ENCODE measurements at regions not wholly inside any gene's neighbourhood (a gene's known extent, or its start where the extent isn't known, plus 50 kb on each side); places are given as distances from the start of the nearest gene placed in this dataset.
A peak's percentile ranks its signal among the peaks of the same experiment; 100 is the strongest.

DNA sequence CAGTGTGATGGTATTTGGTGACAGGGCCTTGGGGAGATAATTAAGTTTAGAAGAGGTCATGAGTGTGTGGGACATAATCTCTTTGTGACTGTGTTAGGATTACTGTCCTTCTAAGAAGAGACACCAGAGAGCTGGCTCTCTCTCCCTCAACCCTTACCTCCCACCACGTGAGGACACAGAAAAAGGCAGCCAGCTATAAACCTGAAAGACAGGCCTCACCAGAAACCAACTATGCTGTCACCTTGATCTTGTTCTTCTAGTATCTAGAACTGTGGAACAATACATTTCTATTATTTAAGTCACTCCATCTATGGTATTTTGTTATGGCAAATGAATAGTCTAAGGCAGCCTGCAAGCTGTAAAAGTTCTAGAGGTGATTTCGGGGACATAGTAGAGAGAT lies 203.7 kb downstream of the OTOR start:
- DNase-seq: no peak

DNA sequence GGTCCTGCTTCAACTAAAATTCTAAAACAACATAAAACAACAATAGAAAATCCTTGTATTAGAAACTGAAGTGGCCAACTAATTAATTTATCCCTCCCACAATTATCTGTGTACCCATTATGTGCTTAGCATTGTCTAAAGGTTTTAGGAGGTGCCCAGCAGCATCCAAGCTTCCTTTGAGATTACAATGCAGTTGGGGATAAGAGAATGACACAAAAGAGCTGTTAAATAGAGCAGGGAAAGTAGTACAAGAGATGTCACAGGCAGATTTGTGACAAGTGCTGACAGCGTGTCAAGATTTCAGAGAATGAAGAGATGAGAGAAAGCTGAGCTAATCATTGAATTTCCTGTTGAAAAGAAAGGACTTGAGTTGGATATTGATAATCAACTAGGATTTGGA lies 204.8 kb downstream of the OTOR start:
- no peak for DNase-seq

DNA sequence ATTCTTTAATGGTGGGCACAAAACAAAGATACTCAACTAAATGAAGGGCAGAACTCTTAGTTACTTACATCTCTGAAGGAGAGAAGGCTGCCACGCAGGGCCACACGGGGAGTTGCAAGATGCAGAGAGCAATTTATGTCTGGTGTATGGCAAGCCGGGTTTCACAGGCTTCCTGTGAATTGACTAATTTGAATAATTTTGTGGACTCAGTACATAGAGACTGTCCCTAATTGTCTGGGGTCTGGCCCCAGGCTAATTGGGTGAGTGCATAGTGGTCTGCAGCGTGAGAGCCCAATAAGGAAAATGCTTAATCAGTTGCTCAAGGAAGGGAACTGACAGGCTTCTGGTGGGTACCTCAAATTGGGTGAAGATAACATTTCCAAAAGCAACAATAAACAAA lies 205.7 kb downstream of the OTOR start:
- DNase-seq: peak; percentile 73

DNA sequence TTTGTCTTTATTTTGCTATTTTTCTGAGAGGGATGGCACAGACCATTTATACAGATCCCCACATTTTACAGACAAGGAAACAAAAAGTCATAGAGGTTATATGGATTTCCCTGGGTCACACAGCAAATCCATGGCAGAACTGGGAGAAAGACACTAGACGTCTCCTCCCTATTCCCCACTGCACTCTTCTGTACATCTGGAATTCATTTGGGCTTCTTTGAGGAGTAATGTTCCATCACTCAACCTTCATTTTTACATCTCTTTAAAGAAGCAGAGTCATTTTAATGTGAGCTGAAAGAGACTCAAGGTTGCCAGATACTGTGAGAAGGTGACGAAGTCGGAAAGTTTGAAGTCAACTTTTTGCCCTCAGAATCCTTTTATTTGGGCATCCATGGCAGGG lies 207.3 kb downstream of the OTOR start:
- DNase-seq: no peak

DNA sequence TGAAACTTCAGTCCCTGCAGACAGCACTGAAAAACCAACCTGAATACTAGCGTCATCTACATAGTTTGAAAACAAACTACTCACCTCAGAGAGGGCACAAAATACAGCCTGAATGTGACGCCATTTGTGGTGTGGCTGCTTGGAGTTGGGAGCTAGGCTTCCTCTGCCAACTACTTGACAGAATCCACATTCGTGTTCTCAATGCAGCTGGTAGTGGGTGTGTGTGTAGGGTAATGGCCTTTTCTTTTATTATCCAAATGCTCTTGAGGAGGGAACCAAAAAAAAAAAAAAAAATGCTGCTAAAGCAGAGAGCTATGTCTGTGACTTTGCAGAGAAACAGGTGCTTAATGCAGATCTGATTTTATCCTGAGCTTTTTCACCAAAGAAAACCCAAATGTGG lies 207.8 kb downstream of the OTOR start:
- DNase-seq: no peak

DNA sequence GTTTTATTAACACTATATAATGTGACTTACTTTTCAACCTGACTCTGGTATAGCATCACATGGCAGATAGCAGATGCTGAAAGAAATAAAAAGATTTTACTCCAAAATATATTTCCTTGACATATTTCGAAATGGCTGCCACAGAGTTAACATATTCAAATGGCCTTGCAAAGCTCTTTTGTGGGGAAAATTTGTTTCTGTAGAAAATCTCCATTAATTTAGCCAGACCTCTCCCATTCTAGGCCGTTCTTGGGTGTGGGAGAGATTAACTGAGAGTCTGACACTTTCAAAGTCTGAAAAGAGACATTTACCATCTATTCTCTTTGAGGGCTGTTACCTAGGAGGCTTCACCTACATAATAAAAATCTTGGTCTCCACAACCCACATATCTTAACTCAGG lies 217.2 kb downstream of the OTOR start:
- DNase-seq: no peak

DNA sequence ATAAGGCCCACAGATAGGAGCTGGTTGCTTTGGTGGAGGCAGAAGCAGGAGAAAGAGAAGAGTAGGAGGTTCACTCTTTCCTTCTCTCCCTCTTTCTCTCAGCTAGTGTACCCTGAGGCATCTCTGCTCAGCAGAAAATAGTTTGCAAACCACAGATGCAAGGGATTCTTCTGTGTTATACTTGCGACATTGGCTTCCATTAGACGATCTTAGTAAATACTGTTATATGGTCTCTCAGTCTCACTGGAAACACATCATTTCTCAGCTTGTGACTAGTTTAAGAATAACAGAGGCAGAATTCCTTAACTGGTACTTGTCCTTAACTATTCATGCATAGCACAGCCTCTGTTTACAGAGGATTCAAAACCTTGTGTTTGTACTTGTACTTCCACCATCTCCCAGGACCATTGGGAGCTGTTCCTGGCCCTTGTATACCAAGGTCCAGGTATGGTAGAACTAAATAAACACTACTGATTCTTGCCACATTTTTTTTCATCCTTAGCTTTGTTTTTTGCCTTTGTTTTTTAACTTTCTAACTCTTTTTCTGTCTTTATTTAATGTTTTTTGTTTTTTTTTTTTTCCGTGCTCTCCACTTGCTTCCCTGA lies 218.2 kb downstream of the OTOR start:
- DNase-seq: no peak

DNA sequence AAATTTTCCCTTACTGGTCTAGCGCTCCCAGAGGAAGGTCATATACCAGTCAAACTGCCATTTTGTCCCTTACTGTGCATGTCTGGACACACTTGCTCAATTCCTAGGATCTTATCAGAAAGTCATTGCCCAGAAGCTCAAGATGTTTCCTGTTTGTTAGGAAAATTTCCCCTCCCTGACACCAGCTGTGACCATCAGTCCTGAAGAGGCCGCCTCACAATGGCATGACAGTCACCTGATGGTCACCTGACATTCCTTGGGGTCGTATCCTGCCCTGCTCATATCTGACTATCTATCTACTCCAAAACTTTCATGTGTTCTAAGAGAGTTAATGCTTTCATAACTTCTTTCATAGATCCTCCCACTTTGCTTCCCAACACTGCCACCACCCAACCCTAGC lies 219.9 kb downstream of the OTOR start:
- no peak for DNase-seq

DNA sequence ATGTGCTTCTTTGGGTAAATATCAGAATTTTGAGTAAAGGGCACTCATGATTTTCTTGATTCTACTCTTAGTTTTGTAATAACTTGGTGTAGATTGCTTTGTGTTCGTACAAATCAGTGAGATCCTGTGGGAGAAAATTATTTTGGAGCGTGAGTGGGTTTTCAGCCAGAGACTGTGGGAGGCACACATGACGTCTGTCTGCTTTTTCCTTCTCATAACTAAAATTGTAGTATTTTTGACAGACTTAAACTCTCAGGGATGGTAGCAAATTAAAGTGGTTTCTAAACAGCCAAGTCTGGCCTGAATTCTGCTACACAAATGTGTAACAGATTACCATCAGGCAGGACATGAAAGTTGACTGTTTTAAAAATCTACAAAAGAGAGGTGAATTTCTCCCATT lies 222.6 kb downstream of the OTOR start:
- no peak for DNase-seq

DNA sequence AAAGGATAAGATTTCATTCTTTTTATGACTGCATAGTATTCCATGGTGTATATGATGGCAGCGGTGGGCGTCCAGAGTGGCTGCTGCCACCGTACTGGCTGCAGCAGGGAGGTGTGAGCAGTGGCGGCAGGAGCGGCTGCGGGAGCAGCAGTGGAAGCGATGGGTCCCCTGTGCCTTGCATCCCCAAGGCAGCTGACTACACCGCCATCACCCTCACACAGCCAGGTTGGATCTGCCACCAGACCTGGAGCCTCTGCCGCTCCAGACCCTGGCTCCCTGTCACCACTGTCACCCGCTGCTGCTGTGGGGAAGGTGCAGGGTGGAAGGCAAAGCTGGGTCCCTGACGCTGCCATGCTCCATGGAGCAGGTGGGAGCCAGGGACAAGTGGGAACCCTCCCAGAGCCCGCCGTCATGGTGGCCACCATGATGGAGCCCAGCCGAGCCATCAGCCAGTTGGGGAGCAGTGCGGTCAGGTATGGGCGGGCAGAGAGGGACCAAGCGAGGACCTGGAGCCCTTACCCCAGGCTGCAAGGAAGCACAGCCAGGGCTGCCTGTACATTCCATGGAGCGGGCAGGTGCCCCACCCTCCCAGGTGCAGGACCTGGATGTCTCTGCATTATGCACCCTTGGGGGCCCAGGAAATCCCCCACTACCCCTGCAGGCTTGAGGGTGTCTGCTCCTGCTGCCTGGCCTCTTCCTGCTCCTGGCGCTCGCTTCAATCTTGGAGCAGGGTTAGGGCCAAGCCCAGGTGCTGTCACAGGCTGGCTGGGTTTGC lies 226.1 kb downstream of the OTOR start:
- no peak for DNase-seq

DNA sequence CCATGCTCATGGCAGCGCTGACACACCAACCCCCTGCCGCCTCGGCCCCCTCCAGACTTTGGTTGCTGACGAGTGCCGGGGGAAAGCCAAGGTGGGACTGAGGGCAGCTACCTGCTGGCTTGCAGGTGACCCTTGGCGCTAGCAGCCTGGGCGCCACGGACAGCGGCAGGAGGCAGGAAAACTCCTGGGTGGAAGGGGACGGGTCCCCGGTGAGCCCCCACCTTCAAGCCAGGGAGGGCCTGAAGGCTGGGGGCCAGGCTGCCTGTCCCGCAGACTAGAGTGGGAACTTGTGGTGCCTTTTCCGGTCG lies 226.7 kb downstream of the OTOR start:
- no peak for DNase-seq

DNA sequence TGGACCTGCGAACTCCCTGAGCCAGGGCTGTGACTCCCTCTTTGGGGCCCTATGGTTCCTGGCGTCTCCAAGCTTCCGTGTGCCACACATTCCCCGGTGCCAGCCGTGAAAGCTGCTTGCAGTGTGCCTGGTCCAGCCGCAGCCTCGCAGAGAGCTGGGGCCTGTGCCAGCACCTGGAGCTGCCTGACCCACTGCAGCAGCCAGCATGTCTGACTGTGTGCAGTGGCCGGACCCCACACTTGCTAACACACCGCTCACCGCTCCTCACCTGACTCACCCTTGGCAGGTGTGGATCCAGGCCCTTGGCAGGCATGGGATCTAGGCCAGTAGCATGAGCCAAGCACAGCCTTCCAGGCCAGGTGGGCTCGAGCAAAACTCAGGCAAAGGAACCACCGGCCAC lies 227.5 kb downstream of the OTOR start:
- DNase-seq: no peak

DNA sequence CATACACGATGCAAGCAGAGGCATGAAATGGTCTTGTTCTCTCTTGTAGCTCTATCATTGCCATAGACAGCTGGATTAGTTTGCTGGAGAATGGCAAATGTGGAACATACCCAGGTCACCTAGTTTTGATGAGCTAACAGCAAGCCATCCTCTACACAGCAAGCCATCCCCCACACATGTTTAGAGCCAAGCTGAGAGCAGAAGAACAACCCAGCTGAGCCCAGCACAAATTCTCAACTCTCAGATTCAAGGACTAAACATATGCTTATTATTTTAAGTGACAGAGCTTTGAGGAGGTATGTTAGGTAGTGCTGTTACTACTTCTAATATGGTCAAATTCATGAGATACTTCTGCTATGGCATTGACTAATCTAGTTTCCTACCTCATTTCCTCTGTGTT lies 230.3 kb downstream of the OTOR start:
- DNase-seq: no peak

DNA sequence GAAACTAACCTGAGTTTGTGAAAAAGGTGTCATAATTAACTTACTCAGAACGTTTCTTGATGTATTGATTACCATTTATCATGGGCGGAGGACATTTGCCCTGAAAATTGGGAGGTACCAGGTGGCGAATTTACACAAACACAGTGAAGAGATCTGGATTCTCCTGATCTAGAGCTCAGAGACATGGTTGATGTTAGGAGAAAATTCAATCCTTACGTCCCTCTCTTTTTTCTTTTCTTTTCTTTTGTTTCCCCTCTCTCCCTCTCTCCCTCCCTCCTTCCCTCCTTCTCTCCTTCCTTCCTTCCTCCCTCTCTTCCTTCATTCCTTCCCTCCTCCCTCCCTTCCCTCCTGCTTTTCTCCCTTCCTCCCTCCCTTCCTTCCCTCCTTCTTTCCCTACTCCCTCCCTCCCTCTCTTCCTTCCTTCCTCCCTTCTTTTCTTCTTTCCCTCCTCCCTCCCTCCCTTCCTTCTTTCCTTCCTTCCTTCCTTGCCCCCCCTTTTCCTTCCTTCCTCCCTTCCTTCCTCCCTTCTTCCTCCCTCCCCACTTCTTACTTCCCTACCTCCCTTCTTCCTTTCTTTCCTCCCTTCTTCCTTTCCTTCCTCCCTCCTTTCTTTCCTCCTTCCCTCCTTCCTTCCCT lies 234.1 kb downstream of the OTOR start:
- no peak for DNase-seq

DNA sequence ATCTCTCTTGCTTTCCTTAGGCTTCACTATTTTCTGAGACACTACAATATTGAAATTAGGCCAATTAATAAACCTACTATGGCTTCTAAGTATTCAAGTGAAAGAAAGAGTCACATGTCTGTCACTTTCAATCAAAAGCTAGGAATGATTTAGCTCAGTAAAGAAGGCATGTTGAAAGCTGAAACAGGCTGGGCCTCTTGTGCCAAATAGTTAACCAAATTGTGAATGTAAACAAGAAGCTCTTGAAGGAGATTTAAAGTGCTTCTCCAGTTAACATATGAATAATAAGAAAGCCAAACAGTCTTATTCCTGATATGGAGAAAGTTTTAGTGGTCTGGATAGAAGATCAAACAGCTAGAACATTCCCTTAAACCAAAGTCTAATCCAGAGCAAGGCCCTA lies 236.3 kb downstream of the OTOR start:
- DNase-seq: no peak

DNA sequence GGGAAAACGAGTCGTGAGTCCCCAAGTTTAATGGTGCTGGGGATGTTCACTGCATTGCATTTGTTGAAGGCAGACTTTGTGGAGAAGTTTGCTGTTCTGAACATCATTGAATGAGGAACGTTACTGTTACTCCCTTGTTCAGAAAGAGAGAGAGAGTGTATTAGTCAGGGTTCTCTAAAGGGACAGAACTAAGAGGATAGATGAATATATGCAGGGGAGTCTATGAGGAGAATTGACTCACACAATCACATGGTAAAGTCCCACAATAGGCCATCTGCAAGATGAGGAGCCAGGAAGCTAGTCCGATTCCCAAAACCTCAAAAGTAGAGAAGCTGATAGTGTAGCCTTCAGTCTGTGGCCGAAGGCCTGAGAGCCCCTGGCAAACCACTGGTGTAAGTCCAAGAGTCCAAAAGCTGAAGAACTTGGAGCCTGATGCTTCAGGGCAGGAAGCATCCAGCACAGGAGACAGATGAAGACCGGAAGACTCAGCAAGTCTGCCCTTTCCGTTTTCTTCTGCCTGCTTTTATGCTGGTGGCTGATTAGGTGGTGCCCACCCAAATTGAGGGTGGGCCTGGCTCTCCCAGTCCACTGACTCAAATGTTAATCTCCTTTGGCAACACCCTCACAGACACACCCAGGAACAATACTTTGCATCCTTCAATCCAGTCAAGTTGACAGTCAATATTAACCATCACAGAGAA lies 223.5 kb upstream of the PCSK2 start:
- no peak for DNase-seq

DNA sequence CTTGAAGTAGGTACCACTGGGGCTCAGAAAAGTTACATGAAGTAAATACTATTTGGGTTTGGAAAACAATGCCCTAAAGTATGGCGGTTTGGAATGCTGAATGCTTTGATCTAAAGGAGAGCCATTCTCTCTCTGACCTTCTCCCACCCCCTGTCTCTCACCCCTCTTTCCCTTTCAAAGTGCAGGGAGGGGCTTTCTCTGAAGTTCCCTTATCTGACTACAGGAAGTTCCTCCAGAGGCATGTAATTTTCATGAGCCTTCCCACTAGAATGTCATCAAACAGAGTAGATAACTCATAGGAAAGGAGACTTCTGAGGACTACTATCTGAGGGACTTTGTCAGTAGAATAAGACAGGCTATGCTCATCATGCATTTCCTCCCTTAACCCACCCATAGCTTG lies 216.7 kb upstream of the PCSK2 start:
- DNase-seq: no peak

DNA sequence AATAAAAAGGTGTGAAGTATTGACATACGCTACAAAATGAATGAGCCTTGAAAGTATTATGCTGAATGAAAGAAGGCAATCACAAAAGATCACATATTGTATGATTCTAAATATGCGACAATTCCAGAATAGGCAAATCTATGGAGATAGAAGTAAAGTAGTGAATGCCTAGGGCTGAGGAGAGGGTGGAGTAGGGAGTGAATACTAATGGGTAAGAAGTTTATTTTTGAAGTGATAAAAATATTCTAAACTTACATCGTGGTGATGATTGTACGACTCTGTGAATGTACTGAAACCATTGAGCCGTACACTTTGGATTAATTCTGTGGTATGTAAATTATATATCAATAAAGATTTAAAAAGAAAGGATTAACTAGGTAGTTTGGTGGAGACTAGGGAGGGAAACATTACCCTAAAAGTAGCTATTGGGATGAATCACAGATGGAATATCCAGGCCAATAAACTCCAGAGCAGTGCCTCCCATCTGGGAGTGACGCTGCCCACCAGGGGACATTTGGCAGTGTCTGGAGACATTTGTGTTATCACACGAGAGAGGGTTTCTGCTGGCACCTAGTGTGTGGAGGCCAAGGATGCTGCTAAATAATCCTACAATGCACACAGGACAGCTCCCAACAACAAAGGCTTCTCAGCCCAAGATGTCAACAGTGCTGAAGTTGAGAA lies 214.2 kb upstream of the PCSK2 start:
- DNase-seq: no peak

DNA sequence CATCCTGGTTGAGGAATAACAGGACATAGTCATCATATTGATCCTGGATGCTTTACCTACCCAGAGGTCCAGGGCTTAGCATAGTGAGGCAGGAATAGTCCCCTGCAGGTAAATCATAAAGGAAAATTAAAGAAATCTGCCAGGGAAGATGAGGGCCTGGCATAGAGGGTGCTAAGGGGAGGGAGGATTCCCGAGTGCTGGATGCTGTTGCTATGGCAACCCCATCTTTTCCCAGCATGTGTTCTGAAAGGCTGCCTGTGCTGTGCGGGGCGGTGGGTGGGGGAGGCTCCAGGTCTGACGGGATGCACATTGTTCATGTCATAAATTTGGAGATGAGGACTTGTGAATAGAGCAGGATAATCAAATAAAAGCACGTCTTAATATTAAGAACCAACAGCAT lies 212.6 kb upstream of the PCSK2 start:
- DNase-seq: no peak

DNA sequence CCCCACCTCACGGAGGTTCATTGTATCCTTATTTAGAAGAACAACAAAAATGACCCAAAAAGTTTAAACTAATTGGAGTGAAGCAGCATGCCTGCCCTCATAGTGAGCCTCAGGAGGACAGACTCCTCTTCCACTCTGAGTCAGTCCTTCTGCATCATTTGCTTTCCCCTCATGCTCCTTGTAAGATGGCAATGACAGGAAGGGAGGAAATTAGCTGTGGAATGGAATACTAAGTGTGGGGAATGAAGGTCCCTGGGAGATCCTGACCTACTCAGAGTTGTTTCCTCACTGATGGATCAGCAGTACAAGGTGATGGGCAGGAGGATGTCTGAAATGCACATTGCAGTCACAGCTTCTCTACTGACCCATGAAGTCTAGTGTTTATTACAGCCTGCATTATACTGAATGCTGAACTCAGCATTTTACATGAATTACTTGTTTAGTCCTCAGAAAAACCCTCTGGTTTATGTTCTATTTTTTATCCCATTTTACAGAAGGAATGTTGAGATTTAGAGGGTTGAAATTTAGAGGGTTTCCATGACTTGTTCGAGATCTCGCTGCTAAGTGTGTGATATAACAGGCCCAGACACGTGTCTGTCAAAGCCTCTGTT lies 212.0 kb upstream of the PCSK2 start:
- DNase-seq: no peak

DNA sequence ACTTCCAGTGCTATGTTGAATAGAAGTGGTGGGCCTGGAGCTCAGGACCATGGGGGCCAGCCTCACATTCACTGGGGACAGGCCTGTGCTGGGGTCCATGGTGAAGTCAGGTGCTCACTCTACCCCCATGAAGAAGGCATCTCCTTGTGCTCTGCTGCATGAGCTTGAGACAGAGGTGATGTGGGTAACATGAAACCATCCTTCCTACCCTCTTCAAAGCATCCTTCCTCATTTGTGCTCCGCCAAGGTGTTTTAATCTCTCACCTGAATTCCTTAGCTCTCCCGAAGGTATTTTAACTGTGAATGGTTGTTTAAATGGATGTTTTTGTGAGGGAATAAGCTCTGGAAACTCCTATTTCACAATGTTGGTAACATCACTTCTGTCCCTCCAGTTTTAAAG lies 209.6 kb upstream of the PCSK2 start:
- DNase-seq: no peak

DNA sequence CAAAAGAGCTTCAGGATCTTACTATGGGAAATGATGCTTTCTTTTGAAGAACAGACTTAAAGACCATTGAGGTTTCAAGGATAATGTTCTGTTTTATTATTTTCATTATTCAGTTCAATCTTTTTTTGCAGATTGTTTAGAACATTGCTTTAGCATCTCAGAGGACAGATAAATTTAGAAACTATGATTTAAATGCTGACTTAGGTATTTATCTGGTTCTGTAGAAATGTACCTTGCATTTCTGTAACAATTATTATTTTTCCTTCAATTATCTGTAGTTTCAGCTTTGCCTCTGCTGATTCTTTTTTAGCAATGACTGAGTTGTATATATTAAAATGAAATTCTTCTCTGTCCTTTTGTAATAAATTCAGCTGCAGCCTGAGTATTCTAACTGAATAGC lies 205.4 kb upstream of the PCSK2 start:
- no peak for DNase-seq

DNA sequence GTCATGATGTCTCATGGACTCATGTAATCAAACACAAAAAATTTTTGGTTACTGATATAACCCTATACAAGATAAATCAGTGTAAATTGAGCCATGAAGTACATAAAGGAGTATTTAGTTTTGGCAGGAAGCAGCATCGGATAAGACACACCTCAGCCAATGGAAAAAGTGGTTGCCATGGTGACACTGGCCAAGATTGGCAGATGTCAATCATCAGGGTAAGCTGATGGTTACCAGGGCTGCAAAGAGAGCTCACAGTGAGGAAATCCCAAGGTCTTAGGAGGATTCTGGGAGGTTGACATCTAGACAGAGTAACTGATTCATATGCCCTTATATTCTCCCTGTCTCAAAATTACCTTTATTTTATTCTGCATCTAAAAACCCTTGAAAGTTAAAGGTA lies 203.8 kb upstream of the PCSK2 start:
- DNase-seq: no peak
